ENCODE measurements at regions not wholly inside any gene's neighbourhood (a gene's known extent, or its start where the extent isn't known, plus 50 kb on each side); places are given as distances from the start of the nearest gene placed in this dataset.

DNA sequence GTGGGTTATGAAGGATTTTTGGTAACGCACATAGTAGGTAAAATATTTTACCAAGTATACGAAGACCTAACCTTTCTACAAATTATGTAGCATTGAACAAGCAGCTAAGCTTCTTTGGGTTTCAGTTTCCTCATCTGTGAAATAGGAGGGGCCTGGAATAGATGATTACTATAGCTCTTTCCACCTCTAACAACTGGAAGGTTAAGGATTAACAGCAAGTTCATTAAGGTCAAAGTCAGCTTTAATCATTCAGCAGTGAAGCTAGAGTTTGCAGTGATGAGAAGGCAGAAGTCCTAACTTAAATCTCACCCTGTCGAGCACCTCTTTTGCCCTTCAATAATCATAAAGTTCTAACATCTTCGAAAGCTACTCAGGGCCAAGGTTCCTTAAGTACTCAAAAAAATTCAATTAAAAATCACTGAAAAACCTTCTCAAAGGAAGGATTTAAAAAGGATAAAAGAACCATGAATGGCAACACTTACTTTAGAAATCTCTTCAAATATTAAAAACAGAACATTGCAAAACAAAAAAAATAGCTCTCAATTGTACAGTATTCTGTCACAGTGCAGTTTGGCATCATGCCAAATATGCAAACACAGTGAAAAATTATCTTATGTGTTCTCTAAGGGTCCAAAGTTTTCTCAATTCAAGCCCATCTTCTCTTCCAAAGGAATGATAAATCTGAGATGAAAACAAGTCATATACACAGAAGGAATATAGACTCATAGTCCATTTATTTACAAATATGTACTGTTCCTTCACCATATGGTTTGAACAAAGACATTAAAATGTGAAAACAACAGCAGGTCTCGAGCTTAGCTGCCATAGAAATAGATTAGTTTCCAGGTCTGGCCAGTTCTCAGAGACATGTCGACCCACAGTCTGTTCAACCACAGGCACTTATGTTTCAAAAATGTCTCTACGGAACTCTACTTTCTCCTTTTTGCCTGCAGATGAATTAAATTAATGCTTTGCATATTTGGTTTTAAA lies 152.0 kb upstream of the SLC13A1 start:
- no peaks in the 10 kb centered on the region for H3K9me3 ChIP-seq
- no peaks in the 10 kb centered on the region for H3K27me3 ChIP-seq
- no peaks in the 10 kb centered on the region for H3K36me3 ChIP-seq
- H3K4me3 ChIP-seq: no peak overlapping the region
- no peaks in the 10 kb centered on the region for H3K4me1 ChIP-seq
- no peak overlapping the region for H3K27ac ChIP-seq
- intact Hi-C loops (cut with DNase I): no loop called here
- 84 to 88% (median 85%) methylated on average over 7 of the region's 7 CpGs for WGBS, 4 donors
- TF ChIP-seq, protein P1, sequence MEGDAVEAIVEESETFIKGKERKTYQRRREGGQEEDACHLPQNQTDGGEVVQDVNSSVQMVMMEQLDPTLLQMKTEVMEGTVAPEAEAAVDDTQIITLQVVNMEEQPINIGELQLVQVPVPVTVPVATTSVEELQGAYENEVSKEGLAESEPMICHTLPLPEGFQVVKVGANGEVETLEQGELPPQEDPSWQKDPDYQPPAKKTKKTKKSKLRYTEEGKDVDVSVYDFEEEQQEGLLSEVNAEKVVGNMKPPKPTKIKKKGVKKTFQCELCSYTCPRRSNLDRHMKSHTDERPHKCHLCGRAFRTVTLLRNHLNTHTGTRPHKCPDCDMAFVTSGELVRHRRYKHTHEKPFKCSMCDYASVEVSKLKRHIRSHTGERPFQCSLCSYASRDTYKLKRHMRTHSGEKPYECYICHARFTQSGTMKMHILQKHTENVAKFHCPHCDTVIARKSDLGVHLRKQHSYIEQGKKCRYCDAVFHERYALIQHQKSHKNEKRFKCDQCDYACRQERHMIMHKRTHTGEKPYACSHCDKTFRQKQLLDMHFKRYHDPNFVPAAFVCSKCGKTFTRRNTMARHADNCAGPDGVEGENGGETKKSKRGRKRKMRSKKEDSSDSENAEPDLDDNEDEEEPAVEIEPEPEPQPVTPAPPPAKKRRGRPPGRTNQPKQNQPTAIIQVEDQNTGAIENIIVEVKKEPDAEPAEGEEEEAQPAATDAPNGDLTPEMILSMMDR (IDR thresholded peaks at IDR 0.05): no peak
- TF ChIP-seq POLR2A (IDR thresholded peaks at IDR 0.05): no peak
- DNase-seq: no peak
- ATAC-seq: no peak

DNA sequence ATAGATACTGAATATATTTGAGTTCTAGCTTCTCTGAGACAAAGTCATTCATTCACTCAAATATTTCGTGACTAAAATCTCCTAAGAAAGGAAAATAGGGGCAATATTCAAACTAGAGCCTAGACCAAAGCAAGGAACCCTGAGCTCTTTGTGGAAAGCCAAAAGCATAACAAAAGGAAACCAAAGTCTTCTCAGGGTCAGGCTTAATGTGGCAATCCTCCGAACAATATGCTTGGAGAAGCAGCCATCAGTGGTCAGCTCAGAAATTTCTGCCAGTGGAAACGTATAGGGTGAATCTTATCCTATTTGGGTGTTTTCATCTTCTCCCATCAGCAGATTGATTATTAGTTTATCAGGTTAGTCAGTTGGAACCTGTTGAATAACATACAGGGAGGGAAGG lies 151.3 kb upstream of the SLC13A1 start:
- intact Hi-C loops (cut with DNase I): no loop called here
- ATAC-seq (no peak), DNase-seq (no peak)
- no peak for TF ChIP-seq POLR2A (IDR thresholded peaks at IDR 0.05)
- TF ChIP-seq, protein P1 (IDR thresholded peaks at IDR 0.05): no peak
- Histone ChIP-seq H3K36me3 (no peaks in the 10 kb centered on the region), H3K4me1 (no peaks in the 10 kb centered on the region), H3K27ac (no peak overlapping the region), H3K27me3 (no peaks in the 10 kb centered on the region), H3K9me3 (no peaks in the 10 kb centered on the region), H3K4me3 (no peak overlapping the region)
- 91 to 93% (median 92%) methylated on average over 3 of the region's 3 CpGs for WGBS, 4 donors

DNA sequence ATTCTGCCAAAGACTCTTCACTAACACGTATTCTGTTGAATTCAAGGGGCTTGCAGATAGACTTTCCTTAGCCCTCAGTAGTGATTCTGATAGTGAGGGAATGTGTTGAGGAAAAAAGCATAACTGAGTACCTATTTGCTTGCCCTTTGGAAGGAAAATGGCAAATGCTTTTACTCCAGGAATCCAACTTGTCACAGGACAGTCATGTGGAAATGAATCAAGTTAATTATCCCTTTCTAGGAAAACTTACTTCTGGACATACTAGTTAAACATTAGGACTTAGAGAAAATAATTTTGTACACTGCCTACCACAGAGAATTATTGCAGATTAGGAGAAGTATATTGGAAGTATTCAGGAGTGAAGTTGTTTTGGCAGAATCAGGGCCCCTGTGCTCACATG lies 148.9 kb upstream of the SLC13A1 start:
- WGBS, 4 donors: 44 to 64% (median 53%) methylated on average over 1 of the region's 1 CpG
- TF ChIP-seq POLR2A (IDR thresholded peaks at IDR 0.05): no peak
- TF ChIP-seq, protein P1 (IDR thresholded peaks at IDR 0.05): no peak
- DNase-seq (no peak), ATAC-seq (no peak)
- no peaks in the 10 kb centered on the region for H3K4me1 ChIP-seq
- H3K27ac ChIP-seq: no peak overlapping the region
- H3K36me3 ChIP-seq: no peaks in the 10 kb centered on the region
- no peak overlapping the region for H3K4me3 ChIP-seq
- intact Hi-C loops (cut with DNase I): no loop called here
- no peaks in the 10 kb centered on the region for H3K9me3 ChIP-seq
- H3K27me3 ChIP-seq: no peaks in the 10 kb centered on the region

DNA sequence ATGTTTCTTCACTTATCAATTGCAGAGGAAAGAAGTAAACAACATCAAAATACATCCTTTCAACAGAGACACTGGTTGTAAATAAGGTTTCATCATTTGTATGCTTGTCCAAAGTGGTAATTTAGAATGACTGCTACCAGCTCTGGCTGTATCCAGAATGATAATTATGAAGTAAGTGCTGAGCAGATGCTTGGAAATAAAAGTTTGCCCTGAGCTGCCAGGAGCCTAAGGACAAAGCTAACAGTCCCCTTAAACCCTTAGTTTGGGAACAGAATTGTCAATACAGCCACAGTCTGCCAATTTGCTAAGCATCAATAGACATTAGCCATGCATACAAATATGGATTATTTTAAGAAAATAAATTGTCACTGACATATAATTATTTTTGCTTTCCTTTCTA lies 147.0 kb upstream of the SLC13A1 start:
- H3K9me3 ChIP-seq: no peaks in the 10 kb centered on the region
- intact Hi-C loops (cut with DNase I): no loop called here
- TF ChIP-seq, protein P1 (IDR thresholded peaks at IDR 0.05): no peak
- TF ChIP-seq POLR2A (IDR thresholded peaks at IDR 0.05): no peak
- DNase-seq (no peak), ATAC-seq (no peak)
- no peaks in the 10 kb centered on the region for H3K4me1 ChIP-seq
- H3K27me3 ChIP-seq: no peaks in the 10 kb centered on the region
- H3K27ac ChIP-seq: no peak overlapping the region
- H3K36me3 ChIP-seq: no peaks in the 10 kb centered on the region
- H3K4me3 ChIP-seq: no peak overlapping the region

Data from heart left ventricle (tissue), 16 donors.